HEK293T (cell line): ENCODE measurements at regions not wholly inside any gene's neighbourhood (a gene's known extent, or its start where the extent isn't known, plus 50 kb on each side); places are given as distances from the start of the nearest gene placed in this dataset.

ENCODE experiments used
- ARNT ChIP-seq: fragments of 450-650 bp; IDR thresholded peaks from 2 replicates; pipeline ENCODE4 v1.6.1; 2017; ENCODE audit warnings: mild to moderate bottlenecking
- CTBP1 ChIP-seq: fragments of 450-650 bp; IDR thresholded peaks from 2 replicates; pipeline ENCODE4 v1.6.1; 2016; ENCODE audit warnings: borderline replicate concordance
- FOXK2 ChIP-seq: fragments of 450-650 bp; IDR thresholded peaks from 2 replicates; pipeline ENCODE4 v1.6.1; 2016; ENCODE audit warnings: mild to moderate bottlenecking
- NFRKB ChIP-seq: fragments of 450-650 bp; IDR thresholded peaks from 2 replicates; pipeline ENCODE4 v1.6.1; 2016; ENCODE audit warnings: mild to moderate bottlenecking, moderate library complexity
- SP1 ChIP-seq: fragments of 450-650 bp; IDR thresholded peaks from 2 replicates; pipeline ENCODE4 v1.6.1; 2017
- TF ChIP-seq, protein P1 (sequence below): fragments of 450-650 bp; IDR thresholded peaks from 2 replicates; pipeline ENCODE4 v1.6.1; 2016

DNA sequence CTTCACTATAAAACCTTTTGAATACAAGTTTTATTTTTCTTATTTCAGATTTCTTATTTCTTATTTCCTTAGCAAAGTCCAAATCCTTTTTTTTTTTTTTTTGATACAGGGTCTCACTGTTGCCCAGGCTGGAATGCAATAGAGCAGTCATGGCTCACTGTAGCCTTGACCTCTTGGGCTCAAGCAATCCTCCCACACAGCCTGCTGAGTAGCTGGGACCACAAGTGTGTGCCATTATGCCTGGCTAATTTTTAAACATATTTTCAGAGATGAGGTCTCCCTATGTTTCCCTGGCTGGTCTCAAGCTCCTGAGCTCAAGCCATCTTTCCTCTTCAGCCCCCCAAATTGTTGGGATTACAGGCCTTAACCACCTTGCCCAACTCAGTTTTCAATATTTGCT lies 334.3 kb downstream of the DLEU7 start:
- TF ChIP-seq NFRKB (no peak), SP1 (no peak), FOXK2 (no peak), CTBP1 (no peak), ARNT (no peak)
- TF ChIP-seq, protein P1, sequence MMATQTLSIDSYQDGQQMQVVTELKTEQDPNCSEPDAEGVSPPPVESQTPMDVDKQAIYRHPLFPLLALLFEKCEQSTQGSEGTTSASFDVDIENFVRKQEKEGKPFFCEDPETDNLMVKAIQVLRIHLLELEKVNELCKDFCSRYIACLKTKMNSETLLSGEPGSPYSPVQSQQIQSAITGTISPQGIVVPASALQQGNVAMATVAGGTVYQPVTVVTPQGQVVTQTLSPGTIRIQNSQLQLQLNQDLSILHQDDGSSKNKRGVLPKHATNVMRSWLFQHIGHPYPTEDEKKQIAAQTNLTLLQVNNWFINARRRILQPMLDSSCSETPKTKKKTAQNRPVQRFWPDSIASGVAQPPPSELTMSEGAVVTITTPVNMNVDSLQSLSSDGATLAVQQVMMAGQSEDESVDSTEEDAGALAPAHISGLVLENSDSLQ, result no peak
